ENCODE measurements at regions not wholly inside any gene's neighbourhood (a gene's known extent, or its start where the extent isn't known, plus 50 kb on each side); places are given as distances from the start of the nearest gene placed in this dataset.
A peak's percentile ranks its signal among the peaks of the same experiment; 100 is the strongest.

DNA sequence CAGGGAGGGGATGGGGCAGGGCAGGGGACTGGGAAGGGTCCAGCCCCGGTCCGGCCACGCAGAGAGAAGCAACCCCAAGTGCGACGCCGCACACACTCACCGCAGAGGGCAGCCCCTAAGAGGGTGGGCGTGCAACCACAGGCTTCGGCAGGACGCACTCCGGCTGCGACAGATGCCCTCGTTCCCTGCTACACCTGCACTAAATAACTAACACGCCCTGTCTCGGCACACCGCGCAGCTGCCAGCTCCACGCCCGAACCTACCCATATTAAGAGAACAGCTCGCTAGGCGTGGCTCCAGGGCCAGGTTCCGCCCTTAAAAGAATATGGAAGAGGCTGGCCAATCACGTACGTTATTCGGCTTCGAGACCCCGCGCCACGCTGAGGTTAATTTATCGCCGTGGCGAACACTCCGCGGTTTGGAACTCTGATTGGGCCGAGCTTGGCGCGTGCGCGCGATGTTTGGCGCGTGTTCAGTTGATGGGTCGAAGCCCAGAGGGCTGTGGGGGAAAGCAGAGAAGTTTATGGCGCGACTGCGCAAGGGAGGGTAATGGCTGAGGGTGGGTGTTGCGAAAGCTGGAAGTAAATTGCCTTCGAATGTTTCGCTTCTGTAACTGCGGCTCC lies 91.1 kb downstream of the OR13A1 start:
- no peak overlapping the region for H4K8ac ChIP-seq (ENCODE audit: low read depth, low read length)
- no peak overlapping the region for H2BK5ac ChIP-seq (ENCODE audit: low read length)
- no peaks in the 10 kb centered on the region for H3K27me3 ChIP-seq (ENCODE audit: control insufficient read depth in 3 of 3, insufficient read depth in 3 of 3, low read depth in 1 of 3, low read length in 3 of 3)
- no peak overlapping the region for H3K9ac ChIP-seq (ENCODE audit: low read depth, low read length, poor library complexity)
- no peak overlapping the region for H3K18ac ChIP-seq (ENCODE audit: low read length)
- H3K27ac ChIP-seq (replicated peaks; ENCODE audit: low read length), result no peak overlapping the region
- H3K4ac ChIP-seq (ENCODE audit: low read length), result no peak overlapping the region
- no CpG with 5 or more reads among the region's 50 CpGs for WGBS, 2 donors (ENCODE audit: extremely low coverage in 2 of 2, insufficient read length in 2 of 2, insufficient replicate concordance in 1 of 2)
- H3K79me1 ChIP-seq (ENCODE audit: low read depth, low read length), result no peaks in the 10 kb centered on the region
- H3K36me3 ChIP-seq (replicated peaks in 1 of 2; ENCODE audit: control insufficient read depth in 2 of 2, insufficient read depth in 2 of 2, low read length in 2 of 2), result no peaks in the 10 kb centered on the region
- no peak overlapping the region for H2BK120ac ChIP-seq (ENCODE audit: low read depth, low read length)
- no peak overlapping the region for H3K4me3 ChIP-seq (ENCODE audit: low read length in 2 of 2)
- peak overlapping the region; percentile 41 for H2BK12ac ChIP-seq (ENCODE audit: low read length)
- H2AFZ ChIP-seq (ENCODE audit: low read length), result no peak overlapping the region
- peak overlapping the region; percentile 56 for H2AK5ac ChIP-seq (ENCODE audit: low read depth, low read length)
- H3K9me3 ChIP-seq (replicated peaks in 1 of 2; ENCODE audit: control insufficient read depth in 2 of 2, insufficient read depth in 1 of 2, low read depth in 1 of 2, low read length in 2 of 2), result peaks cover 1 to 2% of the 10 kb centered on the region in 2 donors
- H3K4me2 ChIP-seq (ENCODE audit: insufficient read depth, low read length, poor library complexity, severe bottlenecking), result no peak overlapping the region
- no peak overlapping the region for H3K23ac ChIP-seq (ENCODE audit: low read depth, low read length, poor library complexity)
- no peak for DNase-seq (ENCODE audit: low spot score)
- H4K91ac ChIP-seq (ENCODE audit: low read depth, low read length, poor library complexity), result no peak overlapping the region
- no peak overlapping the region for H2BK15ac ChIP-seq (ENCODE audit: low read length)
- no peaks in the 10 kb centered on the region for H3K4me1 ChIP-seq (ENCODE audit: control insufficient read depth in 2 of 2, insufficient read depth in 1 of 2, low read depth in 1 of 2, low read length in 2 of 2)
- H3K14ac ChIP-seq (ENCODE audit: low read length), result peak overlapping the region; percentile 98

DNA sequence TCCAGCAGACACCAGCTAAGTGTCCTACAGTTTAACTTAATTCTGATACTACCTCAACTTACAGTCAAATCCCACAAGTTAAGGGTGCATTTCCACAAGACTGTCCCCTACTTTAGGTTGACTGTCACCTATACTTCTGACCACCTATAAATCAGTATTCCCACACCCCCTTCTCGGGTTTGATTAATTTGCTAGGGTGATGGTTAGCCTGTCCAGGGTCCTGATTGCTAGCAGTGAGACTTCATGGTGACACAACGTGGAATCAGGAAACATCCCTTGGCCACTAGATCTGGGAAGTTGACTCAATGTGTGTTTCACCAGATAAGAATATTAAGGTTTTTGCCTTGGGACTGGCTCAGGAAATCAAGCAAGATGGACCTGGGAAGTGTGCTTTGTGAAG lies 88.4 kb downstream of the OR13A1 start:
- WGBS, 2 donors (ENCODE audit: extremely low coverage in 2 of 2, insufficient read length in 2 of 2, insufficient replicate concordance in 1 of 2), result no CpG with 5 or more reads among the region's 2 CpGs

DNA sequence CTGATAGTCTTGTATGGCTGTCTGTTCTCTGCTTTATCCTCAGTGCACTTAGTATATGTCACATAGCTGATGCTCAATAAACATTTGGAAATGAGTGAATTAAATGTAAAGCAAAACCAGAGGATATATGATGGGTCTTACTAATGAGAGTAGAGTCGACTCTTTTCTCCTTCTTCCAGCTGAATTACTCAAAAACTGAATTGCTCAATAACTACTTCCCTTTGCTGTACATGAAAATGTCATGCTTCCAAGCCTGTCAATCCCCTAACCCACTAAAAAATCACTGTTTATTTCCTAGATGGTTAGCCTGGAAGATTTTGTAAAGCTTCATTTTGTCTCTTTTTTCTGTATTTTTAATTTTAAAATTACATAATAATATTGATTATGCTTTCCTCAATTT lies 88.0 kb downstream of the OR13A1 start:
- no peak overlapping the region for H2BK5ac ChIP-seq (ENCODE audit: low read length)
- no peak overlapping the region for H3K4me2 ChIP-seq (ENCODE audit: insufficient read depth, low read length, poor library complexity, severe bottlenecking)
- no peak overlapping the region for H3K4ac ChIP-seq (ENCODE audit: low read length)
- H2BK120ac ChIP-seq (ENCODE audit: low read depth, low read length), result no peak overlapping the region
- H3K4me3 ChIP-seq (ENCODE audit: low read length in 2 of 2), result no peak overlapping the region
- no peak overlapping the region for H4K91ac ChIP-seq (ENCODE audit: low read depth, low read length, poor library complexity)
- no peaks in the 10 kb centered on the region for H3K79me1 ChIP-seq (ENCODE audit: low read depth, low read length)
- DNase-seq (ENCODE audit: low spot score), result no peak
- H3K9ac ChIP-seq (ENCODE audit: low read depth, low read length, poor library complexity), result no peak overlapping the region
- no peaks in the 10 kb centered on the region for H3K4me1 ChIP-seq (ENCODE audit: control insufficient read depth in 2 of 2, insufficient read depth in 1 of 2, low read depth in 1 of 2, low read length in 2 of 2)
- H3K9me3 ChIP-seq (replicated peaks in 1 of 2; ENCODE audit: control insufficient read depth in 2 of 2, insufficient read depth in 1 of 2, low read depth in 1 of 2, low read length in 2 of 2), result peaks cover 5 to 6% of the 10 kb centered on the region in 2 donors
- no peaks in the 10 kb centered on the region for H3K27me3 ChIP-seq (ENCODE audit: control insufficient read depth in 3 of 3, insufficient read depth in 3 of 3, low read depth in 1 of 3, low read length in 3 of 3)
- H3K36me3 ChIP-seq (replicated peaks in 1 of 2; ENCODE audit: control insufficient read depth in 2 of 2, insufficient read depth in 2 of 2, low read length in 2 of 2), result no peaks in the 10 kb centered on the region
- H2AK5ac ChIP-seq (ENCODE audit: low read depth, low read length), result no peak overlapping the region
- no peak overlapping the region for H4K8ac ChIP-seq (ENCODE audit: low read depth, low read length)
- H3K14ac ChIP-seq (ENCODE audit: low read length), result no peak overlapping the region
- H2BK12ac ChIP-seq (ENCODE audit: low read length), result no peak overlapping the region
- no peak overlapping the region for H3K18ac ChIP-seq (ENCODE audit: low read length)
- no peak overlapping the region for H2AFZ ChIP-seq (ENCODE audit: low read length)
- H3K23ac ChIP-seq (ENCODE audit: low read depth, low read length, poor library complexity), result no peak overlapping the region
- no CpG with 5 or more reads among the region's 1 CpG for WGBS, 2 donors (ENCODE audit: extremely low coverage in 2 of 2, insufficient read length in 2 of 2, insufficient replicate concordance in 1 of 2)
- no peak overlapping the region for H2BK15ac ChIP-seq (ENCODE audit: low read length)
- H3K27ac ChIP-seq (replicated peaks; ENCODE audit: low read length), result no peak overlapping the region

More for the DNA sequence above, 88.4 kb downstream of the OR13A1 start:
- Histone ChIP-seq H2AK5ac (ENCODE audit: low read depth, low read length) (no peak overlapping the region), H3K23ac (ENCODE audit: low read depth, low read length, poor library complexity) (no peak overlapping the region), H2BK120ac (ENCODE audit: low read depth, low read length) (no peak overlapping the region), H3K27me3 (ENCODE audit: control insufficient read depth in 3 of 3, insufficient read depth in 3 of 3, low read depth in 1 of 3, low read length in 3 of 3) (no peaks in the 10 kb centered on the region), H2BK5ac (ENCODE audit: low read length) (no peak overlapping the region), H3K27ac (replicated peaks; ENCODE audit: low read length) (no peak overlapping the region), H4K8ac (ENCODE audit: low read depth, low read length) (no peak overlapping the region), H3K9me3 (replicated peaks in 1 of 2; ENCODE audit: control insufficient read depth in 2 of 2, insufficient read depth in 1 of 2, low read depth in 1 of 2, low read length in 2 of 2) (peaks cover 5 to 6% of the 10 kb centered on the region in 2 donors), H2BK12ac (ENCODE audit: low read length) (no peak overlapping the region), H3K9ac (ENCODE audit: low read depth, low read length, poor library complexity) (no peak overlapping the region), H3K36me3 (replicated peaks in 1 of 2; ENCODE audit: control insufficient read depth in 2 of 2, insufficient read depth in 2 of 2, low read length in 2 of 2) (no peaks in the 10 kb centered on the region), H3K79me1 (ENCODE audit: low read depth, low read length) (no peaks in the 10 kb centered on the region), H3K4me2 (ENCODE audit: insufficient read depth, low read length, poor library complexity, severe bottlenecking) (no peak overlapping the region), H3K4me3 (ENCODE audit: low read length in 2 of 2) (no peak overlapping the region), H2BK15ac (ENCODE audit: low read length) (no peak overlapping the region), H3K4ac (ENCODE audit: low read length) (no peak overlapping the region), H2AFZ (ENCODE audit: low read length) (no peak overlapping the region), H3K18ac (ENCODE audit: low read length) (no peak overlapping the region), H4K91ac (ENCODE audit: low read depth, low read length, poor library complexity) (no peak overlapping the region), H3K4me1 (ENCODE audit: control insufficient read depth in 2 of 2, insufficient read depth in 1 of 2, low read depth in 1 of 2, low read length in 2 of 2) (no peaks in the 10 kb centered on the region), H3K14ac (ENCODE audit: low read length) (no peak overlapping the region)
- no peak for DNase-seq (ENCODE audit: low spot score)

DNA sequence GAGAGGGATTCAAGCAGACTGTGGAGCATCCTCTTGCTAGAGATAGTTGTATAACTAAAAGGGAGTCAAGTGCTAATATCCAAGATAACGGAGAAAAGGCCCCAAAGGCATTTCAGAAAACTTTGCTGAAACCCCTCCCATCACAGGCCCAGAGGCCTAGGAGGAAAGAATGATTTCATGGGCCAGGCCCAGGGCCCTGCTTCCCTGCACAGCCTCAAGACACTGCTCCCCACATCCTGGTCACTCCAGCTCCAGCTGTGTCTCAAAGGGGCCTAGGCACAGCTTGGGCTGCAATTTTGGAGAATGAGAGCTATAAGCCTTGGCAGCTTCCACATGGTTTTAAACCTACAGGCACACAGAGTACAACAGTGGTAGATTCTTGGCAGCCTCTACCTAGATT lies 85.6 kb downstream of the OR13A1 start:
- WGBS, 2 donors (ENCODE audit: extremely low coverage in 2 of 2, insufficient read length in 2 of 2, insufficient replicate concordance in 1 of 2), result no CpG with 5 or more reads among the region's 1 CpG

More for the DNA sequence above, 85.6 kb downstream of the OR13A1 start:
- Histone ChIP-seq H2BK15ac (ENCODE audit: low read length) (no peak overlapping the region), H3K4me3 (ENCODE audit: low read length in 2 of 2) (no peak overlapping the region), H3K14ac (ENCODE audit: low read length) (no peak overlapping the region), H2BK12ac (ENCODE audit: low read length) (no peak overlapping the region), H4K91ac (ENCODE audit: low read depth, low read length, poor library complexity) (no peak overlapping the region), H4K8ac (ENCODE audit: low read depth, low read length) (no peak overlapping the region), H3K27ac (replicated peaks; ENCODE audit: low read length) (no peak overlapping the region), H3K4me1 (ENCODE audit: control insufficient read depth in 2 of 2, insufficient read depth in 1 of 2, low read depth in 1 of 2, low read length in 2 of 2) (no peaks in the 10 kb centered on the region), H3K4me2 (ENCODE audit: insufficient read depth, low read length, poor library complexity, severe bottlenecking) (no peak overlapping the region), H3K4ac (ENCODE audit: low read length) (no peak overlapping the region), H3K9me3 (replicated peaks in 1 of 2; ENCODE audit: control insufficient read depth in 2 of 2, insufficient read depth in 1 of 2, low read depth in 1 of 2, low read length in 2 of 2) (peaks cover 4 to 6% of the 10 kb centered on the region in 2 donors), H3K36me3 (replicated peaks in 1 of 2; ENCODE audit: control insufficient read depth in 2 of 2, insufficient read depth in 2 of 2, low read length in 2 of 2) (no peaks in the 10 kb centered on the region), H3K18ac (ENCODE audit: low read length) (no peak overlapping the region), H2AFZ (ENCODE audit: low read length) (no peak overlapping the region), H3K9ac (ENCODE audit: low read depth, low read length, poor library complexity) (no peak overlapping the region), H3K27me3 (ENCODE audit: control insufficient read depth in 3 of 3, insufficient read depth in 3 of 3, low read depth in 1 of 3, low read length in 3 of 3) (no peaks in the 10 kb centered on the region), H2BK5ac (ENCODE audit: low read length) (no peak overlapping the region), H2BK120ac (ENCODE audit: low read depth, low read length) (no peak overlapping the region), H2AK5ac (ENCODE audit: low read depth, low read length) (no peak overlapping the region), H3K79me1 (ENCODE audit: low read depth, low read length) (no peaks in the 10 kb centered on the region), H3K23ac (ENCODE audit: low read depth, low read length, poor library complexity) (no peak overlapping the region)
- DNase-seq (ENCODE audit: low spot score), result no peak

All from neuronal stem cell (in vitro differentiated cells).